ENCODE measurements at regions not wholly inside any gene's neighbourhood (a gene's known extent, or its start where the extent isn't known, plus 50 kb on each side); places are given as distances from the start of the nearest gene placed in this dataset.

GRCh38 chr5:89917112-89917511 is 492.4 kb downstream of the CETN3 start:
- TF ChIP-seq MYC (IDR thresholded peaks at IDR 0.05; ENCODE audit: low read depth, low read length) = no peak
- TF ChIP-seq POLR2A (IDR thresholded peaks at IDR 0.05; ENCODE audit: low read depth, low read length) = no peak
- TF ChIP-seq POLR2AphosphoS5 (IDR thresholded peaks at IDR 0.05; ENCODE audit: insufficient read depth, low read depth, low read length) = no peak
- TF ChIP-seq CTCF (IDR thresholded peaks at IDR 0.05; ENCODE audit: extremely low read depth in 1 of 2, insufficient read depth in 1 of 2, low read depth in 1 of 2, low read length in 2 of 2) = no peak
- no peak for TF ChIP-seq FOS (IDR thresholded peaks at IDR 0.05; ENCODE audit: borderline replicate concordance, insufficient read depth, low read length)
- no peak for TF ChIP-seq JUN (IDR thresholded peaks at IDR 0.05; ENCODE audit: borderline replicate concordance, insufficient read depth, insufficient read length, low read depth)

Data from endothelial cell of umbilical vein (primary cell).